ENCODE measurements at regions not wholly inside any gene's neighbourhood (a gene's known extent, or its start where the extent isn't known, plus 50 kb on each side); places are given as distances from the start of the nearest gene placed in this dataset.

DNA sequence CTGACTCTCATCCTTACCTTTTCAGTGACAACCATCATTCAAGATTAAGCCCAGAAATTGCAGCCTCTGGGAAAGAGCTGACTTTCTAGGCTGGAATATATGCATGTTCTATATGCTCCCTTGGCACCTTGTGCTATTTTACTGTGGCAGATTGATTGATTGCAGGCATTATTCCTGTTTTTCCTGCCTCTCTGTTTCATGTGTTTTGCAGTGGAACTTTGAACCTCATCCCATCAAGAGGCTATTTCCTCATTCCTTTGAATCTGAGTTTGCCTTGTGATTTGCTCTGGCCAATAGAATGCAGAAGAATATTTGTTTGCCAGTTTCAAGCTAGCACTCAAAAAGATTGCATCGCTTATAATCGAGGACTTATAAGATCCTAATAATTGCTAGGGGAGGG is 174.8 kb upstream of the DCN start:
- TF ChIP-seq, protein P1, sequence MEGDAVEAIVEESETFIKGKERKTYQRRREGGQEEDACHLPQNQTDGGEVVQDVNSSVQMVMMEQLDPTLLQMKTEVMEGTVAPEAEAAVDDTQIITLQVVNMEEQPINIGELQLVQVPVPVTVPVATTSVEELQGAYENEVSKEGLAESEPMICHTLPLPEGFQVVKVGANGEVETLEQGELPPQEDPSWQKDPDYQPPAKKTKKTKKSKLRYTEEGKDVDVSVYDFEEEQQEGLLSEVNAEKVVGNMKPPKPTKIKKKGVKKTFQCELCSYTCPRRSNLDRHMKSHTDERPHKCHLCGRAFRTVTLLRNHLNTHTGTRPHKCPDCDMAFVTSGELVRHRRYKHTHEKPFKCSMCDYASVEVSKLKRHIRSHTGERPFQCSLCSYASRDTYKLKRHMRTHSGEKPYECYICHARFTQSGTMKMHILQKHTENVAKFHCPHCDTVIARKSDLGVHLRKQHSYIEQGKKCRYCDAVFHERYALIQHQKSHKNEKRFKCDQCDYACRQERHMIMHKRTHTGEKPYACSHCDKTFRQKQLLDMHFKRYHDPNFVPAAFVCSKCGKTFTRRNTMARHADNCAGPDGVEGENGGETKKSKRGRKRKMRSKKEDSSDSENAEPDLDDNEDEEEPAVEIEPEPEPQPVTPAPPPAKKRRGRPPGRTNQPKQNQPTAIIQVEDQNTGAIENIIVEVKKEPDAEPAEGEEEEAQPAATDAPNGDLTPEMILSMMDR (conservative IDR thresholded peaks at IDR 0.05) = no peak
- TF ChIP-seq EZH2 (IDR thresholded peaks at IDR 0.05; ENCODE audit: low read depth) = no peak

Measured in PC-9 (cell line).